Neural cell (in vitro differentiated cells): ENCODE measurements at regions not wholly inside any gene's neighbourhood (a gene's known extent, or its start where the extent isn't known, plus 50 kb on each side); places are given as distances from the start of the nearest gene placed in this dataset.

ENCODE experiments used
- EZH2 ChIP-seq: fragments of 200-600, 300-800 bp; shearing (Covaris generic), sonication (generic); IDR thresholded peaks from 2 replicates; pipeline ENCODE4 v1.6.1; 2014; ENCODE audit warnings: antibody characterized with exemption, low read length, borderline replicate concordance, mild to moderate bottlenecking; ENCODE audit not compliant: insufficient read depth, poor library complexity, severe bottlenecking
- MXI1 ChIP-seq: fragments of 450-650 bp; conservative IDR thresholded peaks from 2 replicates; pipeline ENCODE4 v1.6.1; 2014; ENCODE audit warnings: antibody characterized with exemption, mild to moderate bottlenecking; ENCODE audit not compliant: poor library complexity, severe bottlenecking
- POLR2AphosphoS5 ChIP-seq: IDR thresholded peaks from 2 replicates; pipeline ENCODE4 v1.6.1; 2012
- RAD21 ChIP-seq: fragments of 450-650 bp; conservative IDR thresholded peaks from 2 replicates; pipeline ENCODE4 v1.6.1; 2014; ENCODE audit warnings: antibody characterized with exemption, mild to moderate bottlenecking, moderate library complexity
- SMC3 ChIP-seq: fragments of 450-650 bp; conservative IDR thresholded peaks from 2 replicates; pipeline ENCODE4 v1.6.1; 2014; ENCODE audit warnings: antibody characterized with exemption, mild to moderate bottlenecking, moderate library complexity; ENCODE audit not compliant: poor library complexity
- TAF1 ChIP-seq: IDR thresholded peaks from 2 replicates; pipeline ENCODE4 v1.6.1; 2012; ENCODE audit warnings: low read depth
- TF ChIP-seq, protein P1 (sequence below): fragments of 450-650 bp; IDR thresholded peaks from 2 replicates; pipeline ENCODE4 v1.5.1; 2014; ENCODE audit warnings: antibody characterized with exemption, mild to moderate bottlenecking, moderate library complexity; ENCODE audit not compliant: poor library complexity, severe bottlenecking
- TF ChIP-seq, protein P2 (sequence below): IDR thresholded peaks from 2 replicates; pipeline ENCODE4 v1.6.1; 2012; ENCODE audit warnings: borderline replicate concordance

DNA sequence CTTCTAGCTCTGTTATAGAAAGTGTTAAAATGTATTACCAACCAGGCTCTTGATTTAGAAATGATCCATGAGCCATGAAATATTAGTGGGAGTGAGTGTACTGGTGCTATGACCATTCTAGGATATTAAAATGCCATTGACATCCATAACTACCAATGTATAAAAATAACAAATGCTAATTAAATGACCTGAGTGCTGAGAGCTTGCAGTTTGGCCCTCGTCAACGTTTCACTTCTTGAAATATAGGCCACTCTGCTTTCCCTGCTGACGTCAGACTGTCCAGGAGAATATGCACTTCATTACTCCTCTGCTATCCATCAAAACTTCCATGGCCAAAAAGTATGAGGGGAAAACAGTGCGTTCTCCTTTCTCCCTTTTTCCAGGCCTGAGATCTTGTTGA, 563.1 kb downstream of the METTL15 start:
- TF ChIP-seq, protein P1, sequence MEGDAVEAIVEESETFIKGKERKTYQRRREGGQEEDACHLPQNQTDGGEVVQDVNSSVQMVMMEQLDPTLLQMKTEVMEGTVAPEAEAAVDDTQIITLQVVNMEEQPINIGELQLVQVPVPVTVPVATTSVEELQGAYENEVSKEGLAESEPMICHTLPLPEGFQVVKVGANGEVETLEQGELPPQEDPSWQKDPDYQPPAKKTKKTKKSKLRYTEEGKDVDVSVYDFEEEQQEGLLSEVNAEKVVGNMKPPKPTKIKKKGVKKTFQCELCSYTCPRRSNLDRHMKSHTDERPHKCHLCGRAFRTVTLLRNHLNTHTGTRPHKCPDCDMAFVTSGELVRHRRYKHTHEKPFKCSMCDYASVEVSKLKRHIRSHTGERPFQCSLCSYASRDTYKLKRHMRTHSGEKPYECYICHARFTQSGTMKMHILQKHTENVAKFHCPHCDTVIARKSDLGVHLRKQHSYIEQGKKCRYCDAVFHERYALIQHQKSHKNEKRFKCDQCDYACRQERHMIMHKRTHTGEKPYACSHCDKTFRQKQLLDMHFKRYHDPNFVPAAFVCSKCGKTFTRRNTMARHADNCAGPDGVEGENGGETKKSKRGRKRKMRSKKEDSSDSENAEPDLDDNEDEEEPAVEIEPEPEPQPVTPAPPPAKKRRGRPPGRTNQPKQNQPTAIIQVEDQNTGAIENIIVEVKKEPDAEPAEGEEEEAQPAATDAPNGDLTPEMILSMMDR = no peak
- TF ChIP-seq, protein P2, sequence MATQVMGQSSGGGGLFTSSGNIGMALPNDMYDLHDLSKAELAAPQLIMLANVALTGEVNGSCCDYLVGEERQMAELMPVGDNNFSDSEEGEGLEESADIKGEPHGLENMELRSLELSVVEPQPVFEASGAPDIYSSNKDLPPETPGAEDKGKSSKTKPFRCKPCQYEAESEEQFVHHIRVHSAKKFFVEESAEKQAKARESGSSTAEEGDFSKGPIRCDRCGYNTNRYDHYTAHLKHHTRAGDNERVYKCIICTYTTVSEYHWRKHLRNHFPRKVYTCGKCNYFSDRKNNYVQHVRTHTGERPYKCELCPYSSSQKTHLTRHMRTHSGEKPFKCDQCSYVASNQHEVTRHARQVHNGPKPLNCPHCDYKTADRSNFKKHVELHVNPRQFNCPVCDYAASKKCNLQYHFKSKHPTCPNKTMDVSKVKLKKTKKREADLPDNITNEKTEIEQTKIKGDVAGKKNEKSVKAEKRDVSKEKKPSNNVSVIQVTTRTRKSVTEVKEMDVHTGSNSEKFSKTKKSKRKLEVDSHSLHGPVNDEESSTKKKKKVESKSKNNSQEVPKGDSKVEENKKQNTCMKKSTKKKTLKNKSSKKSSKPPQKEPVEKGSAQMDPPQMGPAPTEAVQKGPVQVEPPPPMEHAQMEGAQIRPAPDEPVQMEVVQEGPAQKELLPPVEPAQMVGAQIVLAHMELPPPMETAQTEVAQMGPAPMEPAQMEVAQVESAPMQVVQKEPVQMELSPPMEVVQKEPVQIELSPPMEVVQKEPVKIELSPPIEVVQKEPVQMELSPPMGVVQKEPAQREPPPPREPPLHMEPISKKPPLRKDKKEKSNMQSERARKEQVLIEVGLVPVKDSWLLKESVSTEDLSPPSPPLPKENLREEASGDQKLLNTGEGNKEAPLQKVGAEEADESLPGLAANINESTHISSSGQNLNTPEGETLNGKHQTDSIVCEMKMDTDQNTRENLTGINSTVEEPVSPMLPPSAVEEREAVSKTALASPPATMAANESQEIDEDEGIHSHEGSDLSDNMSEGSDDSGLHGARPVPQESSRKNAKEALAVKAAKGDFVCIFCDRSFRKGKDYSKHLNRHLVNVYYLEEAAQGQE = no peak
- TF ChIP-seq EZH2 (no peak), MXI1 (no peak), POLR2AphosphoS5 (no peak), RAD21 (no peak), SMC3 (no peak), TAF1 (no peak)
